Neuronal stem cell (in vitro differentiated cells): ENCODE measurements at regions not wholly inside any gene's neighbourhood (a gene's known extent, or its start where the extent isn't known, plus 50 kb on each side); places are given as distances from the start of the nearest gene placed in this dataset.

ENCODE experiments used
- DNase-seq: peaks from one replicate; pipeline ENCODE4 v3.0.0-alpha.2; 2013; ENCODE audit warnings: low spot score
- H2AFZ ChIP-seq: one replicate; pipeline ENCODE4 v1.6.1; 2013; ENCODE audit warnings: mild to moderate bottlenecking, low read length, inconsistent platforms
- H2AK5ac ChIP-seq: 2 replicates; pipeline ENCODE4 v1.6.1; 2013; ENCODE audit warnings: low read depth, mild to moderate bottlenecking, inconsistent platforms, low read length, moderate library complexity, mixed read lengths
- H2BK120ac ChIP-seq: 2 replicates; pipeline ENCODE4 v1.6.1; 2013; ENCODE audit warnings: low read depth, mild to moderate bottlenecking, inconsistent platforms, low read length, moderate library complexity, mixed read lengths
- H2BK12ac ChIP-seq: one replicate; pipeline ENCODE4 v1.6.1; 2013; ENCODE audit warnings: low read length, inconsistent platforms
- H2BK15ac ChIP-seq: 2 replicates; pipeline ENCODE4 v1.6.1; 2013; ENCODE audit warnings: mild to moderate bottlenecking, low read length, inconsistent platforms, mixed read lengths
- H2BK5ac ChIP-seq: one replicate; pipeline ENCODE4 v1.6.1; 2013; ENCODE audit warnings: inconsistent platforms, mild to moderate bottlenecking, low read length, moderate library complexity
- H3K14ac ChIP-seq: one replicate; pipeline ENCODE4 v1.6.1; 2013; ENCODE audit warnings: low read length, inconsistent platforms
- H3K18ac ChIP-seq: 2 replicates; pipeline ENCODE4 v1.6.1; 2013; ENCODE audit warnings: low read length, inconsistent platforms
- H3K23ac ChIP-seq: 2 replicates; pipeline ENCODE4 v1.6.1; 2013; ENCODE audit warnings: low read depth, mild to moderate bottlenecking, mixed read lengths, low read length, inconsistent platforms; ENCODE audit not compliant: poor library complexity
- H3K27ac ChIP-seq: replicated peaks from 3 replicates; pipeline ENCODE4 v1.5.1; 2013; ENCODE audit warnings: low read length, inconsistent platforms
- H3K27me3 ChIP-seq, 3 experiments: 2 replicates each; pipeline ENCODE4 v1.6.1; 2013; ENCODE audit warnings: low read length in 3 of 3, mild to moderate bottlenecking in 2 of 3, inconsistent platforms in 1 of 3, low read depth in 1 of 3, mixed read lengths in 1 of 3, moderate library complexity in 1 of 3; ENCODE audit not compliant: control insufficient read depth in 3 of 3, insufficient read depth in 3 of 3
- H3K36me3 ChIP-seq, 2 donors: replicated peaks in 1 of 2; 2 replicates each; pipeline ENCODE4 v1.6.1; 2013; ENCODE audit warnings: low read length in 2 of 2; ENCODE audit not compliant: control insufficient read depth in 2 of 2, insufficient read depth in 2 of 2
- H3K4ac ChIP-seq: 2 replicates; pipeline ENCODE4 v1.6.1; 2013; ENCODE audit warnings: inconsistent platforms, mild to moderate bottlenecking, low read length, moderate library complexity
- H3K4me1 ChIP-seq, 2 donors: 1 replicate in 1 of 2; 2 replicates in 1 of 2; pipeline ENCODE4 v1.6.1; 2013; ENCODE audit warnings: low read length in 2 of 2, low read depth in 1 of 2; ENCODE audit not compliant: control insufficient read depth in 2 of 2, insufficient read depth in 1 of 2
- H3K4me2 ChIP-seq: one replicate; pipeline ENCODE4 v1.6.1; 2013; ENCODE audit warnings: mild to moderate bottlenecking, low read length, inconsistent platforms; ENCODE audit not compliant: insufficient read depth, poor library complexity, severe bottlenecking
- H3K4me3 ChIP-seq, 2 donors: 2 replicates each; pipeline ENCODE4 v1.5.1; 2013; ENCODE audit warnings: low read length in 2 of 2, mild to moderate bottlenecking in 2 of 2, inconsistent platforms in 1 of 2, moderate library complexity in 1 of 2
- H3K79me1 ChIP-seq: one replicate; pipeline ENCODE4 v1.6.1; 2013; ENCODE audit warnings: low read depth, mild to moderate bottlenecking, inconsistent platforms, low read length, moderate library complexity
- H3K9ac ChIP-seq: one replicate; pipeline ENCODE4 v1.6.1; 2013; ENCODE audit warnings: mild to moderate bottlenecking, low read depth, low read length, inconsistent platforms; ENCODE audit not compliant: poor library complexity
- H3K9me3 ChIP-seq, 2 donors: replicated peaks in 1 of 2; 2 replicates each; pipeline versions ENCODE3 to v1.6.1; 2013; ENCODE audit warnings: low read length in 2 of 2, mild to moderate bottlenecking in 2 of 2, inconsistent platforms in 1 of 2, low read depth in 1 of 2, mixed read lengths in 1 of 2, moderate library complexity in 1 of 2; ENCODE audit not compliant: control insufficient read depth in 2 of 2, insufficient read depth in 1 of 2
- H4K8ac ChIP-seq: one replicate; pipeline ENCODE4 v1.6.1; 2013; ENCODE audit warnings: low read depth, mild to moderate bottlenecking, inconsistent platforms, low read length, moderate library complexity
- H4K91ac ChIP-seq: one replicate; pipeline ENCODE4 v1.6.1; 2013; ENCODE audit warnings: low read length, low read depth, mild to moderate bottlenecking, inconsistent platforms; ENCODE audit not compliant: poor library complexity
- whole genome bisulfite sequencing, 2 donors: extraction: QIAGEN DNeasy Blood & Tissue Kit; methylation state at CpG; one replicate each; pipeline ENCODE4 v1.1.7; 2013; ENCODE audit warnings: missing lambda C conversion rate in 2 of 2, mixed read lengths in 1 of 2; ENCODE audit not compliant: insufficient read length in 2 of 2, insufficient replicate concordance in 1 of 2; ENCODE audit errors: extremely low coverage in 2 of 2; 5-methylcytosine and 5-hydroxymethylcytosine counted together

- no peak overlapping the region for H3K4me2 ChIP-seq
- H2BK12ac ChIP-seq, result no peak overlapping the region
- peak overlapping the region; percentile 3 for H3K18ac ChIP-seq
- no peak overlapping the region for H2AK5ac ChIP-seq
- H3K9ac ChIP-seq, result no peak overlapping the region
- no peaks in the 10 kb centered on the region for H3K27me3 ChIP-seq
- H2AFZ ChIP-seq, result no peak overlapping the region
- H2BK15ac ChIP-seq, result no peak overlapping the region
- no peaks in the 10 kb centered on the region for H3K79me1 ChIP-seq
- no peak overlapping the region for H4K8ac ChIP-seq
- no peak overlapping the region for H3K23ac ChIP-seq
- no peak overlapping the region for H3K27ac ChIP-seq
- H3K36me3 ChIP-seq, result no peaks in the 10 kb centered on the region
- WGBS, 2 donors, result no CpG with 5 or more reads among the region's 4 CpGs
- no peak overlapping the region for H2BK120ac ChIP-seq
- no peak overlapping the region for H3K4ac ChIP-seq
- DNase-seq, result no peak
- H4K91ac ChIP-seq, result no peak overlapping the region
- H2BK5ac ChIP-seq, result no peak overlapping the region
- H3K14ac ChIP-seq, result no peak overlapping the region
- peaks cover 0 to 4% of the 10 kb centered on the region in 2 donors for H3K9me3 ChIP-seq
- H3K4me3 ChIP-seq, result no peak overlapping the region
- peaks cover 0 to 5% of the 10 kb centered on the region in 2 donors for H3K4me1 ChIP-seq
These were observed 555.8 kb upstream of the TLE4 start for GRCh38 chr9:79015951-79016350.

DNA sequence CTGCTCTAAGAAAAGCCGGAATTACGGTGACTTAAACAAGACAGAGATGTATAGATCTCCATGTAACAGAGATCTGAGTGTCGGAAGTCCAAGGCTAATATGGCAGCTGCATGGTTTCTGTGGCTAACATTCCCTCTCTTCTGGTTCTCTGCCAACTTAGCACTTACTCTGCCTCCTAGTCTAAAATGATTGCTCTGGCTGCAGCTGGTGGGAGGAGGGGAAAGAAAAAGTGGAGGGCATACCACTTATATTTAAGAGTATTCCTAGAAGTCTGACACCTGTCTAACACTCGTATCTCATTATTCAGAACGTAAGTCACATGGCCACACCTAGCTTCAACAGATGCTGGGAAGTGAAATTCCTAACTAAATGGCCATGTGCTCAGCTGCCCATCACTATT, 551.5 kb upstream of the TLE4 start:
- no peak overlapping the region for H4K91ac ChIP-seq
- no peak overlapping the region for H3K4me3 ChIP-seq
- DNase-seq, result no peak
- no peak overlapping the region for H3K27ac ChIP-seq
- peaks cover 0 to 1% of the 10 kb centered on the region in 2 donors for H3K4me1 ChIP-seq
- H3K9me3 ChIP-seq, result peaks cover 0 to 2% of the 10 kb centered on the region in 2 donors
- no peak overlapping the region for H3K14ac ChIP-seq
- H3K9ac ChIP-seq, result no peak overlapping the region
- H2BK15ac ChIP-seq, result no peak overlapping the region
- H2AFZ ChIP-seq, result no peak overlapping the region
- no peak overlapping the region for H3K4me2 ChIP-seq
- no peak overlapping the region for H4K8ac ChIP-seq
- no CpG with 5 or more reads among the region's 5 CpGs for WGBS, 2 donors
- H3K27me3 ChIP-seq, result no peaks in the 10 kb centered on the region
- no peak overlapping the region for H2BK12ac ChIP-seq
- no peaks in the 10 kb centered on the region for H3K36me3 ChIP-seq
- H2BK5ac ChIP-seq, result no peak overlapping the region
- H3K23ac ChIP-seq, result no peak overlapping the region
- H3K79me1 ChIP-seq, result no peaks in the 10 kb centered on the region
- no peak overlapping the region for H2AK5ac ChIP-seq
- H2BK120ac ChIP-seq, result no peak overlapping the region
- H3K18ac ChIP-seq, result no peak overlapping the region
- no peak overlapping the region for H3K4ac ChIP-seq

DNA sequence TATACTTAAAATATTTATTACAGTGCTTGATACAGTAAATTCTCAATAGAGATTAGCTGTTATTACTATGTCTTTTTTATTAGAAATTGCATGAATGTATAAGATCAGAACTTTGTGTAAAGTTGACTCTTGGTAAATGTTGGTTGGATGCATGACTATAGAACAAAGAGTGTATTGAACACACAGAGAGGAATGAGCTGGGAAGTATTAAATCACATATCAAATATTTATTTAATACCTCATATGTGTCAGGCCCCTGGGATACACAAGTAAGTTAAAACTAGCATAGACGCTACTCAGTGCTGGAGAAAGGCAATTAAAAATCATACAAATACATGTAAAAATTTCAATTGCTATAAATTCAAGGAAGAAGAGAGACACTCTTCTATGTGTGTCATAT, 550.7 kb upstream of the TLE4 start:
- Histone ChIP-seq H2BK12ac (no peak overlapping the region), H2BK5ac (no peak overlapping the region), H3K9ac (no peak overlapping the region), H3K27me3 (no peaks in the 10 kb centered on the region), H3K14ac (no peak overlapping the region), H3K79me1 (no peaks in the 10 kb centered on the region), H2AK5ac (no peak overlapping the region), H3K4me3 (no peak overlapping the region), H4K8ac (no peak overlapping the region), H2AFZ (no peak overlapping the region), H4K91ac (no peak overlapping the region), H3K23ac (no peak overlapping the region), H2BK120ac (no peak overlapping the region), H3K4me2 (no peak overlapping the region), H3K4me1 (no peaks in the 10 kb centered on the region), H2BK15ac (no peak overlapping the region), H3K9me3 (peaks cover 0 to 2% of the 10 kb centered on the region in 2 donors), H3K18ac (no peak overlapping the region), H3K4ac (no peak overlapping the region), H3K36me3 (no peaks in the 10 kb centered on the region), H3K27ac (no peak overlapping the region)
- WGBS, 2 donors, result no CpG with 5 or more reads among the region's 1 CpG
- no peak for DNase-seq

- Histone ChIP-seq H2AFZ (no peak overlapping the region), H3K4me3 (no peak overlapping the region), H2BK12ac (no peak overlapping the region), H3K23ac (no peak overlapping the region), H3K18ac (no peak overlapping the region), H4K91ac (no peak overlapping the region), H2BK15ac (no peak overlapping the region), H3K9ac (no peak overlapping the region), H3K4me1 (peaks cover 0 to 3% of the 10 kb centered on the region in 2 donors), H2BK5ac (no peak overlapping the region), H4K8ac (no peak overlapping the region), H3K27me3 (no peaks in the 10 kb centered on the region), H3K9me3 (peaks cover 0 to 2% of the 10 kb centered on the region in 2 donors), H3K4me2 (no peak overlapping the region), H3K4ac (no peak overlapping the region), H3K14ac (no peak overlapping the region), H2BK120ac (no peak overlapping the region), H3K27ac (no peak overlapping the region), H2AK5ac (no peak overlapping the region), H3K36me3 (no peaks in the 10 kb centered on the region), H3K79me1 (no peaks in the 10 kb centered on the region)
- no CpG with 5 or more reads among the region's 3 CpGs for WGBS, 2 donors
- DNase-seq, result no peak
These were observed 548.6 kb upstream of the TLE4 start for GRCh38 chr9:79023134-79023580.
